ENCODE measurements at regions not wholly inside any gene's neighbourhood (a gene's known extent, or its start where the extent isn't known, plus 50 kb on each side); places are given as distances from the start of the nearest gene placed in this dataset.

GRCh38 chr1:57947471-57947870, 523.6 kb upstream of the DAB1 start:
- DNase-seq: no peak
- H3K36me3 ChIP-seq (replicated peaks in 1 of 2; ENCODE audit: control insufficient read depth in 1 of 2, insufficient read depth in 2 of 2, low read length in 1 of 2): no peaks in the 10 kb centered on the region
- no peak overlapping the region for H3K4me3 ChIP-seq (ENCODE audit: low read depth in 2 of 2, low read length in 1 of 2)
- no peaks in the 10 kb centered on the region for H3F3A ChIP-seq (replicated peaks; ENCODE audit: insufficient read depth)
- ChIA-PET POLR2A (no interaction called here), CTCF (no interaction called here)
- no peak overlapping the region for H2AFZ ChIP-seq (ENCODE audit: low read depth)
- H3K9me3 ChIP-seq: no peaks in the 10 kb centered on the region
- 47% methylated on average over 6 of the region's 6 CpGs for WGBS (ENCODE audit: low lambda C conversion rate)
- TF ChIP-seq RFX5 (IDR thresholded peaks at IDR 0.05; ENCODE audit: low read length): no peak
- no peaks in the 10 kb centered on the region for H3K79me2 ChIP-seq (ENCODE audit: insufficient read depth)
- no peaks in the 10 kb centered on the region for H4K20me1 ChIP-seq (ENCODE audit: insufficient read depth)
- H3K9me2 ChIP-seq: no peaks in the 10 kb centered on the region
- no peaks in the 10 kb centered on the region for H3K27me3 ChIP-seq (ENCODE audit: insufficient read depth)
- no peak overlapping the region for H3K4me2 ChIP-seq
- H3K4me1 ChIP-seq (ENCODE audit: control insufficient read depth in 1 of 2, insufficient read depth in 2 of 2, low read depth in 1 of 2, low read length in 1 of 2): no peaks in the 10 kb centered on the region
- no peak overlapping the region for H3K9ac ChIP-seq
- no peak overlapping the region for H3K27ac ChIP-seq (ENCODE audit: low read depth in 2 of 2, low read length in 1 of 2)

- 52% methylated on average over 4 of the region's 4 CpGs for WGBS (ENCODE audit: low lambda C conversion rate)
- Histone ChIP-seq H3K36me3 (replicated peaks in 1 of 2; ENCODE audit: control insufficient read depth in 1 of 2, insufficient read depth in 2 of 2, low read length in 1 of 2) (no peaks in the 10 kb centered on the region), H3K4me2 (no peak overlapping the region), H3K4me3 (ENCODE audit: low read depth in 2 of 2, low read length in 1 of 2) (no peak overlapping the region), H2AFZ (ENCODE audit: low read depth) (no peak overlapping the region), H3K9ac (no peak overlapping the region), H4K20me1 (ENCODE audit: insufficient read depth) (no peaks in the 10 kb centered on the region), H3K79me2 (ENCODE audit: insufficient read depth) (no peaks in the 10 kb centered on the region), H3K9me2 (no peaks in the 10 kb centered on the region), H3K9me3 (no peaks in the 10 kb centered on the region), H3K27ac (ENCODE audit: low read depth in 2 of 2, low read length in 1 of 2) (no peak overlapping the region), H3F3A (replicated peaks; ENCODE audit: insufficient read depth) (no peaks in the 10 kb centered on the region), H3K4me1 (ENCODE audit: control insufficient read depth in 1 of 2, insufficient read depth in 2 of 2, low read depth in 1 of 2, low read length in 1 of 2) (no peaks in the 10 kb centered on the region), H3K27me3 (ENCODE audit: insufficient read depth) (no peaks in the 10 kb centered on the region)
- no peak for TF ChIP-seq TCF12 (IDR thresholded peaks at IDR 0.05)
- no peak for TF ChIP-seq FOSL2 (IDR thresholded peaks at IDR 0.05; ENCODE audit: borderline replicate concordance, low read depth)
- no peak for TF ChIP-seq SMC3 (IDR thresholded peaks at IDR 0.05; ENCODE audit: low read depth, low read length)
- TF ChIP-seq POLR2AphosphoS5 (IDR thresholded peaks at IDR 0.05; ENCODE audit: low read depth, low read length): no peak
- no peak for TF ChIP-seq GABPA (IDR thresholded peaks at IDR 0.05; ENCODE audit: low read depth)
- no peak for TF ChIP-seq YY1 (IDR thresholded peaks at IDR 0.05; ENCODE audit: low read depth)
- TF ChIP-seq TEAD4 (IDR thresholded peaks at IDR 0.05; ENCODE audit: borderline replicate concordance, insufficient read depth): no peak
- ChIA-PET POLR2A (no interaction called here), CTCF (no interaction called here)
- DNase-seq: no peak
These were observed 521.2 kb upstream of the DAB1 start for GRCh38 chr1:57945045-57945444.

- Histone ChIP-seq H3K9ac (no peak overlapping the region), H3K27me3 (ENCODE audit: insufficient read depth) (no peaks in the 10 kb centered on the region)
- POLR2A ChIA-PET: no interaction called here
These were observed 519.5 kb upstream of the DAB1 start for GRCh38 chr1:57943365-57943764.

More at GRCh38 chr1:57943365-57943764, 519.5 kb upstream of the DAB1 start:
- CTCF ChIA-PET: interaction anchor here (1.4 kb wide), 1 partner anchor 16 kb away, joined by 5 read pairs; no protein-coding TSS in a partner anchor
- Histone ChIP-seq H3K4me2 (no peak overlapping the region), H3K9me2 (no peaks in the 10 kb centered on the region), H2AFZ (ENCODE audit: low read depth) (no peak overlapping the region), H4K20me1 (ENCODE audit: insufficient read depth) (no peaks in the 10 kb centered on the region), H3K36me3 (replicated peaks in 1 of 2; ENCODE audit: control insufficient read depth in 1 of 2, insufficient read depth in 2 of 2, low read length in 1 of 2) (no peaks in the 10 kb centered on the region), H3K4me1 (ENCODE audit: control insufficient read depth in 1 of 2, insufficient read depth in 2 of 2, low read depth in 1 of 2, low read length in 1 of 2) (no peaks in the 10 kb centered on the region), H3K27ac (ENCODE audit: low read depth in 2 of 2, low read length in 1 of 2) (no peak overlapping the region), H3F3A (replicated peaks; ENCODE audit: insufficient read depth) (no peaks in the 10 kb centered on the region), H3K9me3 (no peaks in the 10 kb centered on the region), H3K79me2 (ENCODE audit: insufficient read depth) (no peaks in the 10 kb centered on the region), H3K4me3 (ENCODE audit: low read depth in 2 of 2, low read length in 1 of 2) (no peak overlapping the region)
- TF ChIP-seq EP300 (IDR thresholded peaks at IDR 0.05; ENCODE audit: borderline replicate concordance in 1 of 2, low read depth in 1 of 2, low read length in 1 of 2) (no peak), IRF3 (IDR thresholded peaks at IDR 0.05; ENCODE audit: low read depth, low read length) (no peak), RXRA (IDR thresholded peaks at IDR 0.05; ENCODE audit: borderline replicate concordance, low read depth) (no peak), TAF1 (IDR thresholded peaks at IDR 0.05; ENCODE audit: borderline replicate concordance, low read depth, low read length) (no peak), JUND (IDR thresholded peaks at IDR 0.05) (no peak), MXI1 (IDR thresholded peaks at IDR 0.05; ENCODE audit: low read depth, low read length) (no peak), USF2 (IDR thresholded peaks at IDR 0.05; ENCODE audit: borderline replicate concordance, low read depth, low read length) (no peak), RCOR1 (IDR thresholded peaks at IDR 0.05; ENCODE audit: low read length) (no peak), RAD21 (IDR thresholded peaks at IDR 0.05; ENCODE audit: low read length) (no peak), FOXJ3 (CRISPR knock-in tag; IDR thresholded peaks at IDR 0.05) (no peak), YY1 (IDR thresholded peaks at IDR 0.05; ENCODE audit: low read depth) (no peak), TEAD4 (IDR thresholded peaks at IDR 0.05; ENCODE audit: borderline replicate concordance, insufficient read depth) (no peak)
- 83% methylated on average over 2 of the region's 2 CpGs for WGBS (ENCODE audit: low lambda C conversion rate)
- no peak for DNase-seq

All from SK-N-SH (cell line).